Stimulated activated CD4-positive, alpha-beta T cell treated with anti-CD3 and anti-CD28 coated beads, Interleukin-1b, Interleukin-23, amount 100 ng/mL, for 24 hours (primary cell): ENCODE measurements at regions not wholly inside any gene's neighbourhood (a gene's known extent, or its start where the extent isn't known, plus 50 kb on each side); places are given as distances from the start of the nearest gene placed in this dataset.

Experiments used
- DNase-seq, 4 experiments: peaks; one replicate each; pipeline ENCODE4 v3.0.0-alpha.2; 2020; ENCODE audit warnings: low read depth in 4 of 4, low spot score in 1 of 4

- DNase-seq: no peak
Observed at GRCh38 chr21:35410656-35411055, 361.6 kb upstream of the RUNX1 start.

- DNase-seq: no peak
Observed at GRCh38 chr21:35410123-35410522, 361.0 kb upstream of the RUNX1 start.

GRCh38 chr21:35408401-35408800 is 359.3 kb upstream of the RUNX1 start:
- no peak for DNase-seq

- DNase-seq: no peak
Observed at GRCh38 chr21:35406635-35407034, 357.5 kb upstream of the RUNX1 start.

- DNase-seq: no peak
Observed at GRCh38 chr21:35405981-35406380, 356.9 kb upstream of the RUNX1 start.

GRCh38 chr21:35404247-35404646 is 355.1 kb upstream of the RUNX1 start:
- no peak for DNase-seq

- no peak for DNase-seq
Observed at GRCh38 chr21:35402061-35402460, 353.0 kb upstream of the RUNX1 start.

GRCh38 chr21:35401476-35401875 is 352.4 kb upstream of the RUNX1 start:
- DNase-seq: no peak

- peak in 2 of 4 experiments; percentile 6 to 10 for DNase-seq
Observed at GRCh38 chr21:35400233-35400939, 351.3 kb upstream of the RUNX1 start.

- DNase-seq: no peak
Observed at GRCh38 chr21:35399706-35400105, 350.6 kb upstream of the RUNX1 start.

- DNase-seq: no peak
Observed at GRCh38 chr21:35399002-35399530, 350.0 kb upstream of the RUNX1 start.

- DNase-seq: no peak
Observed at GRCh38 chr21:35398346-35398982, 349.4 kb upstream of the RUNX1 start.

- no peak for DNase-seq
Observed at GRCh38 chr21:35397781-35398180, 348.7 kb upstream of the RUNX1 start.

GRCh38 chr21:35396655-35397054 is 347.6 kb upstream of the RUNX1 start:
- DNase-seq: no peak

GRCh38 chr21:35395728-35396127 is 346.6 kb upstream of the RUNX1 start:
- no peak for DNase-seq

GRCh38 chr21:35394634-35395369 is 345.7 kb upstream of the RUNX1 start:
- no peak for DNase-seq

- no peak for DNase-seq
Observed at GRCh38 chr21:35394049-35394448, 344.9 kb upstream of the RUNX1 start.

GRCh38 chr21:35390013-35390776 is 341.1 kb upstream of the RUNX1 start:
- no peak for DNase-seq

GRCh38 chr21:35386491-35387079 is 337.5 kb upstream of the RUNX1 start:
- DNase-seq: no peak

GRCh38 chr21:35384375-35384774 is 335.3 kb upstream of the RUNX1 start:
- no peak for DNase-seq

- DNase-seq: no peak
Observed at GRCh38 chr21:35382696-35383095, 333.6 kb upstream of the RUNX1 start.
